ENCODE measurements at regions not wholly inside any gene's neighbourhood (a gene's known extent, or its start where the extent isn't known, plus 50 kb on each side); places are given as distances from the start of the nearest gene placed in this dataset.

DNA sequence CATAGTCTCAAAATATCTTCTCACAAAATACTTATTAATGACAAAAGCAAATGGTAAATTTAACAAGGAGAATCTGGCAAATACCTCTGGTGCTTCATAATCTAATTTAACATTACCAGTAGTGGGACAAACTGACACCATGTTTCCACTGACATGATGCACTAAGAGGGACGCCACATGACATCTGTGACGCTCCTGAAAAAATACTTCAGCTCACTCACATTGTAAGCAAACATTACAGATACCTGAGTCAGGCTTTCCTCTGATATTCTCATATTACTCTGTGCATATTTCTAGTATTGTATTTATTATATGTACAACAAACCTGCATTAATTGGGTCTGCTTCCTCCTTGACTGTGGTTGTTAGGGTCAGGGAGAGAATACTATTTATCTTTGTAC is 56.7 kb upstream of the OSMR start:
- TF ChIP-seq TAF7 (optimal IDR thresholded peaks at IDR 0.05; ENCODE audit: borderline replicate concordance, low read depth, low read length) (no peak), POU5F1 (IDR thresholded peaks at IDR 0.05; ENCODE audit: low read depth, low read length) (no peak), POLR2AphosphoS5 (IDR thresholded peaks at IDR 0.05; ENCODE audit: low read depth, low read length) (no peak), JUND (IDR thresholded peaks at IDR 0.05; ENCODE audit: low read length) (no peak), EZH2 (IDR thresholded peaks at IDR 0.05; ENCODE audit: low read depth, low read length, severe bottlenecking) (no peak), PHF8 (conservative IDR thresholded peaks at IDR 0.05; ENCODE audit: low read depth, low read length) (no peak), GABPA (IDR thresholded peaks at IDR 0.05; ENCODE audit: borderline replicate concordance, insufficient read depth, low read length) (no peak), RNF2 (IDR thresholded peaks at IDR 0.05; ENCODE audit: borderline replicate concordance, low read depth, low read length, missing control alignments, poor library complexity, severe bottlenecking) (no peak), ZNF274 (IDR thresholded peaks at IDR 0.05; ENCODE audit: borderline replicate concordance, extremely low read depth, low read length) (no peak), TAF1 (IDR thresholded peaks at IDR 0.05; ENCODE audit: low read depth, low read length) (no peak), POLR2A (IDR thresholded peaks at IDR 0.05; ENCODE audit: control extremely low read depth in 1 of 2, low read depth in 2 of 2, low read length in 2 of 2) (no peak), BRCA1 (IDR thresholded peaks at IDR 0.05; ENCODE audit: low read depth, low read length) (no peak), MAFK (IDR thresholded peaks at IDR 0.05; ENCODE audit: low read depth, low read length) (no peak)
- WGBS, 2 experiments (ENCODE audit: extremely low coverage in 1 of 2, insufficient coverage in 1 of 2, insufficient read length in 1 of 2, insufficient replicate concordance in 2 of 2, low coverage in 1 of 2, low lambda C conversion rate in 2 of 2, missing lambda C conversion rate in 1 of 2), result 100% methylated on average over 2 of the region's 2 CpGs; no CpG with 5 or more reads in 1 of the 2 experiments

More for the DNA sequence above, 56.7 kb upstream of the OSMR start:
- no peak overlapping the region for H2BK12ac ChIP-seq (ENCODE audit: low read depth, low read length)
- H3K36me3 ChIP-seq (ENCODE audit: control insufficient read depth in 2 of 4, insufficient read depth in 4 of 4, low read length in 3 of 4), result no peaks in the 10 kb centered on the region
- CTCF ChIA-PET (ENCODE audit: partially characterized antibody), result interaction anchor here (0.6 kb wide), 1 partner anchor 582 kb away, joined by 4 read pairs; no protein-coding TSS in a partner anchor
- no peak overlapping the region for H3K14ac ChIP-seq (ENCODE audit: insufficient read length)
- no peak overlapping the region for H3K9ac ChIP-seq (replicated peaks in 1 of 4; ENCODE audit: extremely low read depth in 1 of 4, low read depth in 3 of 4, low read length in 3 of 4)
- no peak overlapping the region for H4K5ac ChIP-seq (ENCODE audit: insufficient read length, low read depth, low read length)
- FAIRE-seq (no peak), DNase-seq (ENCODE audit: low read depth in 1 of 2, low spot score in 2 of 2) (no peak)
- H2BK5ac ChIP-seq (ENCODE audit: low read depth, low read length), result no peak overlapping the region
- H3K4me2 ChIP-seq (ENCODE audit: insufficient read depth in 1 of 2, low read depth in 2 of 2, low read length in 2 of 2), result no peak overlapping the region
- no peaks in the 10 kb centered on the region for H3K4me1 ChIP-seq (replicated peaks in 1 of 4; ENCODE audit: control insufficient read depth in 3 of 4, insufficient read depth in 4 of 4, low read length in 3 of 4)
- H2BK120ac ChIP-seq (replicated peaks; ENCODE audit: low read depth, low read length), result no peak overlapping the region
- H3K23me2 ChIP-seq (ENCODE audit: low read depth, low read length), result no peaks in the 10 kb centered on the region
- H3K79me2 ChIP-seq (ENCODE audit: control insufficient read depth in 1 of 2, insufficient read depth in 2 of 2, low read length in 2 of 2), result no peaks in the 10 kb centered on the region
- H2BK15ac ChIP-seq (ENCODE audit: low read length), result no peak overlapping the region
- POLR2A ChIA-PET (ENCODE audit: partially characterized antibody), result no interaction called here
- H4K8ac ChIP-seq (ENCODE audit: extremely low read depth, insufficient read depth, low read length), result no peak overlapping the region
- H3K18ac ChIP-seq (ENCODE audit: extremely low read depth, low read length), result no peak overlapping the region
- H2AFZ ChIP-seq (ENCODE audit: low read length), result no peak overlapping the region
- H2AK5ac ChIP-seq (ENCODE audit: low read depth, low read length), result no peak overlapping the region
- H3K56ac ChIP-seq (replicated peaks; ENCODE audit: insufficient read length, low read depth, low read length), result no peak overlapping the region
- H3K9me3 ChIP-seq (ENCODE audit: insufficient read depth in 2 of 2, low read depth in 1 of 2, low read length in 1 of 2), result peaks cover 4 to 7% of the 10 kb centered on the region in 2 experiments; a peak in 2 of 4 replicates
- no peaks in the 10 kb centered on the region for H3K79me1 ChIP-seq (ENCODE audit: low read depth, low read length)
- no peaks in the 10 kb centered on the region for H3K27me3 ChIP-seq (replicated peaks in 1 of 4; ENCODE audit: control insufficient read depth in 3 of 4, extremely low read depth in 1 of 4, insufficient read depth in 3 of 4, low read length in 3 of 4)
- no peak overlapping the region for H3K4ac ChIP-seq (replicated peaks; ENCODE audit: insufficient read length, low read depth, low read length)
- no peak overlapping the region for H2BK20ac ChIP-seq (ENCODE audit: low read length)
- no peak overlapping the region for H3K23ac ChIP-seq (ENCODE audit: insufficient read length)
- no peak overlapping the region for H4K91ac ChIP-seq (replicated peaks; ENCODE audit: insufficient read length, low read length)
- H4K20me1 ChIP-seq (replicated peaks in 1 of 2; ENCODE audit: control insufficient read depth in 1 of 2, insufficient read depth in 2 of 2, low read length in 2 of 2), result no peaks in the 10 kb centered on the region
- no peak overlapping the region for H3K27ac ChIP-seq (ENCODE audit: low read depth, low read length)
- no peak overlapping the region for H3K4me3 ChIP-seq (ENCODE audit: extremely low read depth in 1 of 4, insufficient read depth in 2 of 4, low read depth in 3 of 4, low read length in 4 of 4)

Measured in H1 (cell line).